ENCODE measurements at regions not wholly inside any gene's neighbourhood (a gene's known extent, or its start where the extent isn't known, plus 50 kb on each side); places are given as distances from the start of the nearest gene placed in this dataset.

DNA sequence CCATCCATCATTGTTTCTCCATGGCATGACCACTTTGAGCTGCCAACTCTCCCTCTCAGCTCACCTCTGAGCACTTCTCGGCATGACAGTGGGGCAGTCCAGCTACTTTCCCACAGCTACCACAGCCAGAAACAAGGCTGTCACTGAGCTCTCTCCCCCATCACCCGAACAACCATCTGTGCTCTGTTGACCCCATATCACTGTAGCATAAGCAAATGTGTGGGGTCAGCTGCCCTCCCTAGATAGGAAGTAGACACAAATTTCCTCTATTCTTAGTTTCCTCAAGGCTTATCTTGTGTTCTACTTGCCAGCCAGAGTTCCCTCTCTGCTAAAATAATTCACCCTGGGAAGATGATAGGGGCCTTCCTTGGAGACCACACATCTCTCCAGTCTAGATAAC, 82.6 kb upstream of the FUT8 start:
- no peak for DNase-seq

DNA sequence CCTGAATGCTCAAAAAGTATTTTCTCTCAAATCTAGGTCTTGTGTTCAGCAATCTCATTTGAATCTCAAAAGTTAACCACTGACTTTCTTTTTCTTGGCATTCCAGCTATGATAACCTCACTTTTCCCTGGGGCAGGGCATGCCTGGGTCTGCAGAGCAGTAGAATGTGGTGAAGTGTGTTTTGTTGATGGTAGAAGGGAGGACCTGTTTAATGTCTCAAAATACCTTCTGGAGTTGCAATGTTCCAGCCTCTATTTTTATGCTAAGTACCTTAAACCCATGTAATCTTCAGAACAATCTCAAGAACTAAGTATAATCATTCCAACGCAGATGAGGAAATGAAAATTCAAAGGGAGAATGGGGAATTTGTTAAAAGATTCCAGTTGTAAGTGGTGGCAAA, 82.1 kb upstream of the FUT8 start:
- no peak for DNase-seq

DNA sequence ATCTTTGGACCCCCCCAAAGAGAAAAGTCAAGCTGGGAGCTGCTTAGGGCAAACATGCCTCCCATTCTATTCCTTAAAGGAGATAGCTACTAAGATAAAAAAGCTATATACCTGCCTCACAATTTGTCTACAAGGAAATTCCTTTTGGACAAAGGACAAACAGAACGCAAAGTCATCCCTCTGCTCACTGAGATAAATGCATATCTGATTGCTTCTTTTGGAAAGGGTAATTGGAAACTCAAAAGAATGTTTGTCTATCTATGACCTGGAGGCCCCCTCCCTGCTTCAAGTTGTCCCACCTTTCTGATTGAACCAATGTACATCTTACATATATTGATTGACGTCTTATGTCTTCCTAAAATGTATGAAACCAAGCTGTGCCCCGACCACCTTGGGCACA, 80.9 kb upstream of the FUT8 start:
- DNase-seq, result no peak

DNA sequence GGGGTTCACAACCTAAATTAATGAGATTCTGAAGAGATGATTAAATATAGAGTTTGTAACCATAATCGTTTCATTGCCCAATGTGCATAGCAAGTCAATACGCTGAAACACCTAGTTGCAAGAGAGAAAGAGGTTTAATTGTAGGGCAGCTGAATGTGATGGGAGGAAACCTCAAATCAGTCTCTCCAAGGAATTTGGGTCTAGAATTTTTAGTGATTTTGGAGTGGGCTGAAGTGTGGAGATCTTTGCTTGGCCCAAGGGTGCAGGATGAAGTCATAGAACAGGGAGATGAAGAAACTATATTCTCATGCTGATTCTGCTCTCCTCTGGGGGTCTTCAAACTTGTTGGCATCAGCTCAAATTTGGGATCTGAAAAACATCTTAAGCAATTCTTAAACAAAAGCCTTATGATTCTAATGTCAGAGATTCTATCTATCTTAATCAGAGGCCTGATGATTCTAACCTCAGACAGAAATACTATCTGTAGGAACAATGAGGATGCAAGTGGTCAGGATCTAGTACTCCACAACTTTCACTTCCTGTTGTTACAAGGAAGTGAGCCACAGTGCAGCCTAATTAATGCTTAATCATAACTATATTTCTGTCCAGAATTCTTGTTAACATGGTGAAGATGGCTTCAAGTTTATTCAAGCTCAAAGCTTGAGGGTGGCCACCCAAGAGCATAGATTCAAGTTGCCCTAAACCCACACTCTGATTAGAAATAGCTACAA, 80.2 kb upstream of the FUT8 start:
- DNase-seq, result no peak

GRCh38 chr14:65333943-65334687, 78.4 kb upstream of the FUT8 start:
- DNase-seq, result no peak

DNA sequence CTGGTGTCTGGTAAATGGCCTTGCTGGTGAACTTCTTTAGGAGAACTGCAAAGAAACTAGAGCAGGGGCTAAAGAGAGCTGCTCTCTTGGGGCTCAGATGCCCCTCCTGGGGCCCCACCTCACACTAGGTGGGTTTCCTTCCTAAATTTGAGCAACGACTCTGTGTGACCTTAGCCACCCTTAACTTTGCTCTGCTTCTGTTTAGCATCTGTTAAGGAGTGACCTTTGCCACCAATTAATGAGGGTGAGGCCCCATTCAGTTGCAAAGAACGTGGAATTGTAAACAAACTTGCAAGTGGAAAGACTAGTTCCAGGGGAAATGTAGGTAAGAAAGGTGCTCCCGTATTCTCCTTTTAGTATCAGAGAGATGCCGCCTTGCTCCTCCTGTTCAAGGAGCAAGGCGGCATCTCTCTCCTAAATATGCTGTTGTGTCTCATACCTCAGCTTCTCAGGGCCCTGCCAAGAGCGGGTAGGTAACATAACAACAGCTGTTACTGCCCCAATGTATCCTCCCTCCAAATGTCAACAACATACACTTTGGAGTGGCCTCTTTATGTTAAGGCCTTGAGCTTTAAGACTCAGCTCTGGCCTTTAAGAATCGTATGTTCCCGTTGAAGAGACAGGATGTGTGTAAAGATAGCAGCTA, 77.6 kb upstream of the FUT8 start:
- no peak for DNase-seq

DNA sequence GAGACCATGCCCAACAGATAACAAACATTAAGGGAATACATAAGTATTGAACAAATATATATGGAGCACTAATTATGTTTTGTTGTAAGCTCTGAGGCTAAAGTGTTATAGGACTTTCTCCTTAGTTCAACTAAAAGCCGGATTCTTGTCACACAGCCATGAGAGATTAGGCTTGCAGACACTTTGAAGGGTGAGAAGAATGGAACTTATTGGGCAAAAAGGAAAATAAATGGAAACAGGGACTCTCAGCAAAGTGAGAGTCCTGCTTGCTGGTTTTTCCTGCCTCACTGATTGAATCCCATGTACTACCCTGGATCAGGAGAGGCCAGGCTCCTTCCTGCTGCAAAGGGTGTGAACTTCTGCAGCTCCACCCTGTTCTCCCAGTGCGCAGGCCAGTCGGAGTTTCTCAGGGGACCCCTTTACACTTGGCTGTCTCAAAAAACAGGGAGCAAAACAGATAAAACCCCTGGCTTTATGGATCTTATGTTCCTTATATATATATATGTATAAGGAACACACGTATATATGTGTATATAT, 77.1 kb upstream of the FUT8 start:
- DNase-seq, result no peak

- DNase-seq, result no peak
These were observed 76.3 kb upstream of the FUT8 start for GRCh38 chr14:65336191-65336591.

GRCh38 chr14:65339866-65340265, 72.7 kb upstream of the FUT8 start:
- DNase-seq, result no peak

DNA sequence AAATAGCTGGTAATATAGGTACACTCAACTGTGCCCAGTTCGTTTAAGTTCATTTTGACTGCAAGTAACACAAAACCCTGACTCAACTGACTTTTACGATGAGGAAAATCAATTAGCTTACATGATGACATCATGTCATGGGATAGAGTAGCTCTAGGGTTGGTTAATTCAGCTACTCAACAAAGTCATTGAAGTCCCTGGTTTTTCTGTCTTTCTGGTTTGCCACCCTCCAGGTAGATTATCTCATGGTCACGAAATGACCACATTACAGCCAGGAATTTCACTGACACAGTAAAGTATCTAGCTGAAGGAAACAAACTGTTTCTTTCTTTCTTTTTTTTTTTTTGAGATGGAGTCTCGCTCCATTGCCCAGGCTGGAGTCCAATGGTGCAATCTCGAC, 68.5 kb upstream of the FUT8 start:
- no peak for DNase-seq

DNA sequence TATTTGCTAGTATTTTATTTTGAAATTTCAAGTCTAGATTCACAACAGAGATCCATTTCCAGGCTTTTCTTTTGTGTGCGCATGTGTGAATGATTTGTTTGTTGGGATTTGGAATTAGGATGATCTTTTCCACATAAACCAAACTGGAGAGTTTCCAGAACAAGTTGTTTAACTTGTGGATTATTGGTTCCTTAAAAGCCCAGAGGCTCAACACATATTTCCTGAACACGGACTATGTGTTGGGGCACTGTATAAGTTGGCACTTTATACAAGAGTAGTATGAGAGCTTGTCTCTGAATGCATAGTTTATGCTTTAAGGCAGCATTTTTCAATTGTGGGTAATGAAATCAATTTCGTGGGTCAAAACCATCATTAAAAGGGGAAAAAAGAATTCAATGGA, 67.3 kb upstream of the FUT8 start:
- DNase-seq, result no peak

GRCh38 chr14:65346474-65346873, 66.1 kb upstream of the FUT8 start:
- no peak for DNase-seq

DNA sequence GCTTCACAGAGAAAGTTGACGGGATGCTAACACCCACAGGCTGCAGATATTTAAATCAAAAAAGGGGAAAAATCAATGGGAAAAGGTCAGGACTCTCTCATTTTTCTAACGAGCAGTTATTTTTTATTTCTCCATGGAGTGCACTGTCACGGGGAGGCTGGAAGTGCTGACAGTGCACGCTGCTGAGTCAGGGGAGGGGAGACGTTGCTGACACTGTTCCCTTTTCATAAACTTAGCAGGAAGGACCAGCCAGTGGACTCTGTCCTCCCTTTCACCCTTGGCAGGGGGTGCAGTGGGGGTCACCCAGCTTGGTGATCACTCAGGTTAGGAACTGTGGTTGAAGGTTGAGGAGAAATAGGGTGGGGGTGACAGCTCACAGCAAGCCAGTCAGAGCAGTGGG, 65.6 kb upstream of the FUT8 start:
- DNase-seq, result no peak

DNA sequence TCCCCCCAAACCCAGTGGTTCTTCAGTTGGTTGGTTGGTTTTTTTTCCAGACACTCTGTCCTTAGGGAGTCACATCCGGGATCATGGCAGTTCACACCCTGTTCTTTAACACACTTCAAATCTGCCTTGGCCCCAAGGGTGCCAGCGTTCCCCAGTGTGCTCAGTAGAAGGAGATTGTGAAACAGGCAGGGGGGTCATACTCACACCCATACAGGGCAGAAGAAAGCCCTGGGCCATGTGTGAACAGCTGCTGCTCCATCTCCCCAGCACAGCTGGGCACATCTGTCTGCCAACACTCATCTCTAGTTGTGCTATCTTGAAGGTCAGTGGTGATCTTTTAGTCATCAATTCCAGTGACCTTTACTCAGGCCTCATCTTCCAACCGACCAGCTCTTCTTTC, 64.4 kb upstream of the FUT8 start:
- no peak for DNase-seq

DNA sequence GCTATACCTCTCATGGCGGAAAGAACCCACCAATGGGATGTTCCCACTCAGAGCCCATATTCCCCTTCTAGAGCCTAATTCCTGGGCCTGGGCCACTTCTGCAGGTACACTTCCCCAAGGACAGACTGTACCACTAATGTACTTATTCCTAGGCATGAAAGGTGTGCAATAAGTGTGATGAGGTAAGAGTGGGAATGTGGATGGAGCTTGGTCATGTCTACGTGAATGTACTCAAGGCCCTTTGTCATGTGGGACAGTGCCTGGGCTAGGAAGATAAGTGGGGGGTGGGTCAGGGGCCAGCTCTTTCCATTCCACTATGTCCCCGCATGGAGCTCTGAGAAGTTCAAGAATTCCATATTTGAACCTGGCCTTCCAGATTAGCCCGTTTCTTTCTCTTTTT, 63.4 kb upstream of the FUT8 start:
- DNase-seq, result no peak

- DNase-seq, result no peak
These were observed 60.9 kb upstream of the FUT8 start for GRCh38 chr14:65351493-65352194.

DNA sequence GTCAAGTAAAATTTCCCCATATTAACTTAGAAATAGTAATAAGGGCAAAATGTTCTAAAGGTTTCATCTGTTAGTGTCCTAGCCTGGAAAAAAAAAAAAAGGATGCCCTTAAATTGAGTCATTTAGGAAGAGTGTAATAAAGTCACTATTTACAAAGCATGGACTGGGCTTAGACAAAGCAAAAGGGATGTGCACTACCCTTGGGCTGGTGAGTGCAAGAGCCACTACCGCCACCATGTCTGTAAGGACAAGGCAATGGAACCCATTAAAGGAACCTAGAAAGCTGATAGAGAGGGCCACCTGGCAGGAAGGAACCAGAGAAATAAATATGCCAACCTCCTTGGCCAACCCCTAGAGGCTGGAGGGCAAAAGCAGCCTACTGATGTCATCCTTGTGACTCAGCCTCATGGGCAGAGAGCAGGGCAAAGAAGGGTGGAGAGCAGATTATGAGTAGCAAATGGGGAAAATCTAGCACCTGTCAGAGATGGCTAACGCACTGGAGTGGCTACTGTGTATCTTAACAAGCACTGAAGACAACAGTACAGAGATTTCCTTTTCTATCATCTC, 59.5 kb upstream of the FUT8 start:
- DNase-seq, result no peak

DNA sequence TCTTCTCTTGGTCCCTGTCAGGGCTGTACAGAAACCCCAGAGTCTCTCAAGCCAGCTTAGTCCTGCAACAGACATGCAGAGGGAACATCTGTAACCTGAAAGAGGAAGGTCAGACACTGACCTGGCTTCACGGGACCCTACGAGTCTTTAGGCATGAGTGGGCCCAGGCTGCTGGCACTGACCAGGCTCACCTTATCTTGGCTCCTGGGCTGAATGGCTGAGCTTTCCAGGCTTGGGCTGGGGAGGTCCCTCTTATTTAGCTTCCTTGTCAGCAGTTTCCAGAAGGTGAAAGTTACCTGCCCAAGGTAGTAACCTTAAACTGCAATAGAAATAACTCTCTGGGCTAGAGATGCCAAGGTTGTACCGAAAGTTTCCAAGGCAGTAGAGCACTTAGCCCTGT, 58.4 kb upstream of the FUT8 start:
- DNase-seq, result no peak

DNA sequence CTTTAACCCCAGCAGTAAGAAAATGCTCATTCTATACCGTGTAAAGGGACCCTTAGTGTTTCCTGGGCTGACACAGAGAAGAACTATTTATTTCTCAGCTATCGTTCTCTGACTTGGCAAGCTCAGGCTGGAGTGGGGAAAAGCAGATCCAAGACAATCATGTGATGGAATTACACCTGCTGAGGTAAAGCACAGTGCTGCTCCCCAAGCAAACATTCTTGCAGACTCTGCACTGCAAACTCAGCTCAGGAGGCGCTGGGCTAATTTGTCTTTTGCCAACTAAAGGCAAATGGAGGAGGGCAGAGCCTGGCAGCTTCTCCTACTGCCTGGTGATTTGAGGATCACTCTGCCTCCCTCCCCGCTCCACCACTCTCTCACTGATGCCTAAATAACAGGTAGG, 57.8 kb upstream of the FUT8 start:
- no peak for DNase-seq

GRCh38 chr14:65356327-65356836, 56.1 kb upstream of the FUT8 start:
- DNase-seq, result no peak

GRCh38 chr14:65357113-65357512, 55.4 kb upstream of the FUT8 start:
- DNase-seq, result no peak

DNA sequence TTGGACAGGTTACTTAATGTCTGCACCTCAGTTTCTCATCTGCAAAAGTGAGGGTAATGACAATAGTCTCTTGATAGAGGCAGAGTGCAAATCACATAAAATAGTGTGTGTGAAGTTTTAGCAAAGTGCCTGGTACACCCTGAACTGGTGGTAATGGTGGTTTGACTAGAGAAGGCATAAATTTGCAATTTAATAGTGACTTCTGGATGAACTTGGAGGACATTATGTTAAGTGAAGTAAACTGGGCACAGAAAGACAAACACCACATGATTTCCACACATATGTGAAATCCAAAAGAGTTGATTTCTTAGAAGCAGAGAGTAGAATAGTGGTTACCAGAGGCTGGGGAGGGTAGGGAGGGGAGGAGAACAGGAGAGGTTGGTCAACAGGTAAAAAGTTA, 54.8 kb upstream of the FUT8 start:
- no peak for DNase-seq

GRCh38 chr14:65359503-65359902, 53.0 kb upstream of the FUT8 start:
- no peak for DNase-seq

Measured in NCI-H1092 treated with DMSO at 0.1 percent for 48 hours (cell line).